AG08396 (cell line): ENCODE measurements at regions not wholly inside any gene's neighbourhood (a gene's known extent, or its start where the extent isn't known, plus 50 kb on each side); places are given as distances from the start of the nearest gene placed in this dataset.

Source experiments
- DNase-seq: peaks from one replicate; pipeline ENCODE4 v3.0.0; 2012; ENCODE audit warnings: low spot score, mixed read lengths

- no peak for DNase-seq
These were observed 219.6 kb downstream of the PTEN start for GRCh38 chr10:88082806-88083596.

DNA sequence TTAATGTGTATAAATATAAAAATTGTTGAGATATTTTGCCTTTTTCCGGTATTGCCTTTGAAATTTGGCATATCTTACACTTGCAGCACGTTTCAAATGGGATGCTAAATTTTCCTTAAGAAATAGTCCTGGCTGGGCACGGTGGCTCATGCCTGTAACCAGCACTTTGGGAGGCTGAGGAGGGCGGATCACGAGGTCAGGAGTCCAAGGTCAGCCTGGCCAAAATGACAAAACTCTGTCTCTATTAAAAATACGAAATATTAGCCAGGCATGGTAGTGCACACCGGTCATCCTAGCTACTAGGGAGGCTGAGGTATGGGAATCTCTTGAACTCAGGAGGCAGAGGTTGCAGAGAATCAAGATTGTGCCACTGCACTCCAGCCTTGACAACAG lies 220.2 kb downstream of the PTEN start:
- DNase-seq = no peak

DNA sequence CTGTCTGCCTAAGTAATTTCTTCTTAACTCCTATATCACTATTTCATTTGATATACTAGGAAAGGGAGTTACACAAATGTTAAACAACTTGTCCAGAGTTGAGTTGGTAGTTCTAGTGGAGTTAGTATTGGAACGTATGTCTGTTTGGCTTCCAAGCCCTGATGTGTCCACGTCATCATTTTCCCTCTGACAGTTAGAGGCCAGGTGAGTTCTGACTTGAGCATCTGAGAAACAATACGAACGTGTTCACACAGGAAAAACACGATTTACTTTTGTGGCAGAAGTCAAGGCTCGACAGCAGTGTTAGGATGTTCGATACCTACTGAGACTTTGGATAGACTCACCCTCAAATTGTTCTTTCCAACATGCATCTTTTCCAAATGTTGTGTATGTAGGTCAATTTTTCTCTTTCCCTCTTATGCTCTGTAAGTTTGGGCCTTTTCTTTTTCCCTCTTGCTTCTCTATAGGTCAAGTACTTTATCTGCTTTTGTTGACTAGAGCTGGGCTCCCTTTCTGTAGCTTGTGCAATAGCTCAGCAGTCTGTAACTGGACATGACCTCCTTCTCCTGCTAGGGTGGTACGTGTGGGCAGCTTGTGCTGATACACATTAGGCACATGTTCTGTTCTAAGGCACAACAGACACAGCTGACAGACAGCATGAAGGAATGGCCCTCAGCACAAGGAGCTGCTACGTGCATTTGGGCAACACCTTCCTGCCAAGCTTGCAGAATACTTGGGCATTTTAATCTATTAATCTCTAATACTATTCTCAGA lies 222.9 kb downstream of the PTEN start:
- DNase-seq = no peak

DNA sequence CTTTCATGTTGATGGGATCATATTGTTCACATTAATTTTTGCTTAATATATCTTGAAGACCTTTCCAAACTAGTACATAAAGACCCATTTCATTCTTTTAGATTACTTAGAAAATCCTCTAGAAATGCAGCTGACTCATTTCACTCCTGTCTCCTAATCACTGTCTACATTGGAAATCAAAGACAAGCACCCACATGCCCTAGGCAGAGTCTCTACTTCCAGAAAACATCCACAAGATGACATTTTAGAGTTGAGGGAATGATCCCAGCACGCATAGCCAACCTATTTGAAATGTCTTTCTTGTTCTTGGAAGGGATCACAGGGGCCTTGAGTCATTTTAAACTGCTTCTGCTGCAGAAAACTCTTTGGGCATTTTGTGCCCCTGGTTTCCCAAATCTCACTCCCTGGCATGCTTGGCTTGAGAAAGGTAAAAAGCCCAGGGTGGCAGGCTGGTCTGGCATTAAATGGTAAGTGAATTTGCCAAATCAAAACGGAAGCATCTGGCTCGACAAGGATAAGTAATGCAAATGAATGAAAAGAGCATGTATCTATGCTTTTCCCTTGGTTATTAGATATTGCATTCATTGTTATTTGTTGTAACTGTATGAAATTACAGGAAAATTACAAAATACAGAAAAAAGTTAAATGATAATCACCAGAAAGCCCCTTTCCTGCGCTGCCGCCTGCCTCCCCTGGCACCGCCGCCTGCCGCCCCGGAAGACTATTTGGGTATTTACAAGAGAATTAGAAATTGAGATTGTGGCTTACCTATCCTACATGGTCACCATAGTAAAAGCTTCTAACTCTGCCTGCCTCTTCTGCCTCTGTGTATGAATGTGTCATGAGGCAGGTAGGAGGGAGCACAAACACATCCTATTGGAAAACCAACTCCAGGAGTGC lies 225.3 kb downstream of the PTEN start:
- DNase-seq = no peak

- no peak for DNase-seq
These were observed 226.1 kb downstream of the PTEN start for GRCh38 chr10:88089498-88089897.

GRCh38 chr10:88090568-88091214 lies 227.3 kb downstream of the PTEN start:
- no peak for DNase-seq

DNA sequence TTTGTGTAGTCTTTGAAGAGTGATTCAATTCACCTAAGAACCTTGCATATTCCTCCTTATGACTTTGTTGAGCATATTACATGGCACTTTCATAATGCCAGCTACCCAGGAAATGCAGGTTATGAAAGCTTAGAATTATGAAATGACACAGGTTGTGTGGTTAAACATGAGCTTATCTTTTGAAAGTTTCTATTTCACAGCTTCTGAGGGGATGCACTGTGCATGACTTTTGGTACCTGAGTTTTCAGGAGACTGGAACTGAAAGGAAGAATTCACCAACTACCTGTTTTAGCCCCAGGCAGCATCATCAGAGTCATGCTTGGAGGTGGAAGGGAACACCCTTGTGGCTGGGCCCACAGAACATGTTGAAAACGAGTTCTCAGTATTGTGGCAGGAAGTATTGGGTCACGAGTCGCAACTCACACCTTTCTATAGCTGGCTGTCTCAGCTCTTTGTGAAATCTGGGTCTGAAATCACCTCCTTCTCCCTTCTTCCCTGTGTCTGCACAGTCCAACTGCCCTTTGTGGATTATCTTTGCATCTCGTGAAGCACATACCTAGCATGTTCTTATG lies 228.2 kb downstream of the PTEN start:
- DNase-seq = no peak

DNA sequence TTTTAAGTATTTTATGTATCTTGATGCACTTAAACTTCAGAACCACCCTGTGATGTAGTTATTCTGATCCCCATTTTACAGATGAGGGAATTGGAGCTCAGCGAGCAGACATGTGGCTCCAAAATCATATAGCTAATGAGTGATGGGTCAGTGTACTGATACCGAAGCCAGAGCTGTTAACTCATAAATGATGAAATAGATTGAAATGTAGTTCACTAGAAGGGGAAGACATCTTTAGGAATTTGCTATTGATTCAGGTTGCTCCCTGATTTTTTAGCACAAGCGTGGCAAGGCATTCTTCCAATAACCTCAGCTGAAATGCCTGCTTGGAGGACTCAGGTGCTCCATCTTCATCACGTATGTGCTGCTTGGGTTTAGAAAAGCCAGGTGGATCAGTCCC lies 228.8 kb downstream of the PTEN start:
- DNase-seq = no peak

DNA sequence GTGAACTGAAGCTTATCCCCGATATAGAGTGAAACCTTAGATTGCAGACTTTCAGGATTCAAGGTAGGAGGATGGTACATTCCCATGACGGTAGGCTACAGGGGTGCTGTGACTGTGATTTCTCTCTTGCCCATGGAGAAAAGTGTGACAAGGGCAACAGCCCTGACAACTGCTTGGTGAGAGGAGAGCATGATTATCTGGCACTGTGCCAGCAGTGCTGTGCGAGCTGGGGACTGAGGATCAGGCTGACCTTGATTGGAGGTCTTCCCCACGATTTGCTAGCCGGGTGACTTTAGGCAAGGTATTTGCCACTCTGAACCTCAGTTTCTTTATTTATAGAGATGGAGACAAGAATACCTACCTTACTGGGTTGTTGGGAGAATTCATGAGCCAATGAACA lies 229.5 kb downstream of the PTEN start:
- DNase-seq = no peak

- no peak for DNase-seq
These were observed 231.4 kb downstream of the PTEN start for GRCh38 chr10:88094795-88095194.

- peak; percentile 49 for DNase-seq
These were observed 231.8 kb downstream of the PTEN start for GRCh38 chr10:88095223-88095721.

DNA sequence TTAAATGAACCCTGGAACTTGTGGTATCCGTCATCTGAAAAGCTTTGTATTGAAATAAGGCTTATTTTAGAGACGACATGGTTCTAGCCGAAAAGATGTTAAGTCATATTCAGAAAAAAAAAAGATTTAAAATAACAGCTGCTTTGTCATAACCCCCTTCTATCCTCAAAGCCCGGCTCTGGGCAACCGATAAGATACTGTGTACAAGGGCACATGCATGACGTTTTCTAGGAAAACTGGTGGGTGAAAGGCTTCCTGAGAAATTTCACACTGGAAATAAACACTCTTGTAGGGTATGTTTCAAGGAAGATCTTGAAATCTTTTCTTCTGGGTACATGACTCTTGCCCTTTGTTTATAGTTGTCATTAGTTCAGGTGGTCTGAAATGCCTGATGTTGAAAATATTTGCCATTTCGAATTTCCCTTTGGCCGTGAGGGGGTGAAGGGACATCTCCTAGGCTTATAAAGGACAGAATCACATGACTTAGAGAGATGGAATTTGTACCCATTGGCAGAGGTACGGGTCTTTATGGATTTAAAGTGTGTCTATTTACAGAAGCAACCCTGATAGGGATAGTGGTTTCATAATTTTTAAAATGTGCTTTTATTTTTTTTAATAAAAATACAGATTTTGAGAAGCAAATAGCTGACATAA lies 232.5 kb downstream of the PTEN start:
- DNase-seq = no peak

DNA sequence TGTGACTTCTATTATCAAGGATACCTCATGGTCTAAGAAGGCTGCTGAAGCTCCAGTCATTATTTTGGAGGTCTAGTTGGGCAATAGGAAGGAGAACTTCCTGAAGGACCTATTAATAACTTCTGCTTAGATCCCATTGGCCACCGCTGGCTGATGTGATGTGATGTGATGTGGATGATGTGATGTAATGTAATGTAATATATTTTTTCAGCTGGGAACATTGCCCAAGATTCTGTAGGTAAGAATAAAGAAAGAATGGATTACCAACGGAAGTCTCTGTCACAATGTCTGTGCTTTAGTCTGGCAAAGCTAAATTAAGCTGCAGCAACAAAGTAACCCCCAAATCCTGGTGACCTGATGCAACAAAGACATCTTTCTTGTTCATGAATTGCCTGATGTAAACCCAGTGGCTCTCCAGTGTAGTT lies 233.7 kb downstream of the PTEN start:
- no peak for DNase-seq

DNA sequence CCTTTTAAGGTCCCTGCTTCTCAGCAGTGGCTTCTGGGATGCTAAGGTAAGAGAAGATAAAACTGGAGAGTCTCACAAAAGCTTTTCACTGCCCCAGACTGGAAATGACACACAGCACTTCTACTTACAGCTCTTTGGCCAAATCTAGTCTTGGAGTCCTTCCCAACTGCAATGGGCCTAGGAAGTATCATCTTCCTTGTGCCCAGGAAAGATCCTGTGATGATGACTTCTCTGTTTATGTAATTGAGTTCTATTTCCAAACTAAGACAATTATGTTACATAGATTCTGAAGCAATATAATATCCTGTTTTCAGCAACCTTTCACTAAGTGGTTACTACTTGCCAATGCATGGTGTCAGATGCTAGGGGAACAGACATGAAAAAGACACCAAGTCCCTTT lies 234.1 kb downstream of the PTEN start:
- no peak for DNase-seq

- no peak for DNase-seq
These were observed 236.9 kb downstream of the PTEN start for GRCh38 chr10:88100281-88100680.

DNA sequence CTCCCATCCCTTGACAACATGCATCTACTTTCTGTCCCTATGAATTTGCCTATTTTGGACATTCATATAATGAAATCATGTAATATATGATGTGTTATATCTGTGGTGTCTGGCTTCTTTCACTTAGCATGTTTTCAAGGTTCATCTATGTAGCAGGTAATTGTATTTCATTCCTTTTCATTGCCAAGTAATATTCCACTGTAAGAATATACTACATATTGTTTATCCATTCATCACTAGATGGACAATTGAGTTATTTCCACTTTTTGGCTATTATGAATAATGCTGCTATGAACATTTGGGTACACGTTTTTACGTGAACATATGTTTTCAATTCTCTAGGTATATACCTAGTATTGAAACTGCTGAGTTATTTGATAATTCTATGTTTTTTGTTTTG lies 238.2 kb downstream of the PTEN start:
- DNase-seq = no peak

GRCh38 chr10:88103576-88103975 lies 240.2 kb downstream of the PTEN start:
- no peak for DNase-seq

GRCh38 chr10:88104223-88104622 lies 240.8 kb downstream of the PTEN start:
- DNase-seq = no peak

DNA sequence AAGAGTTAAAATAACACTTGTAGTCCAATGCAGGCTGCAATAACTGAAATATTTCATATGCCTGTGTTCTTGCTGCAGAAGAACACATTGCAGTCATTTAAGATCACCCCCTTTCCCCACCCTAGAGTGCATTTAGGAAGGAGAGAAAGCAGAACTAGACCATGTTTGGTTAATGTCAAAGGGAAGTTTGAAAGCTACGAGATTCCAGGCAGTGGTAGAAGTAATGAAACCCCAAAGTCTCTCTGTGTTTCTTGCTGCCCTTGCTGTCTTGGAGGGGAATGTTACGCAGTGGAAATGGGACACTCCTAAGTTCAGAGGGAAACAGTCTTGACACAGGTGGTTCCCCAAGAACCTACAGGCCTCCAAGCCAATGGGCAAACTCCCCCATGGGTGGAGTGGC lies 242.9 kb downstream of the PTEN start:
- no peak for DNase-seq

DNA sequence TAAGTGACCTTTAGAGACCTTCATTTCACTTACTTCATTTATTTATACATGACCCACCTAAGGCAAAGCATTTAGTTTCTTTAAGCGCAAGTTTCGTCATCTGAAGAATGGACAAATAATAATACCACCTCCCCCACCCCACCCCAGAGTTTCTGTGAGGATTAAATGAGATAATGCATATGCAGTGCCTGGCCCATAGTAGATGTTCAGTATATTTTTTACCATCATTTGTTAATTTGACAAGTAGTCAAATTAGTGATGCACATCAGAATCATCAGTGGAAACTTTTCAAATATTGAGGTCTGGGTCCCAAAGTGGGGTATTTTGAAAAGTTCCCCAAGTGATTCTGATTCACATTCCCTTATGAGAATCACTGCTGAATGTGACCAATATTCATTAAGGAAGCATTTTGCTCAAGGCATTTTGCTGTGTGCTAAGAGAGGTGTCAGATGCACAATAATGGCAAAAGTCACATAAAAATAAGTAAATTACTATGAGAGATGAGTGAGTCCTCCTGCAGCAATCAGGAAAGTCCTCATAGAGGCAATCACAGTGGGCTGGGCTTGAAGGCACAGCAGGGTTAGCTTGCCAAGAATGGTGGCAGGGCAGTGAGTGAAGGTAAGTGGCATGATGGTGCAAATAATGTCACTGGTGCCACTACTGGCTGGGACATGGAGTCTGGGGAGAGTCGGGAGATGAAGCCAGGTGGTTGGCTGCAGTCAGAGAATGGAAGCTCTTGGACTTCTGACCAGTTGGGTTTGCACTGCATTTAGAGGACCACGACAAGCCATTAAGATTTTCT lies 244.1 kb downstream of the PTEN start:
- no peak for DNase-seq
